ELF-1 (cell line): ENCODE measurements at regions not wholly inside any gene's neighbourhood (a gene's known extent, or its start where the extent isn't known, plus 50 kb on each side); places are given as distances from the start of the nearest gene placed in this dataset.
A peak's percentile ranks its signal among the peaks of the same experiment; 100 is the strongest.

ENCODE experiments used
- DNase-seq: peaks from one replicate; pipeline ENCODE4 v3.0.0-alpha.2; 2016; ENCODE audit warnings: low read depth, low spot score

DNA sequence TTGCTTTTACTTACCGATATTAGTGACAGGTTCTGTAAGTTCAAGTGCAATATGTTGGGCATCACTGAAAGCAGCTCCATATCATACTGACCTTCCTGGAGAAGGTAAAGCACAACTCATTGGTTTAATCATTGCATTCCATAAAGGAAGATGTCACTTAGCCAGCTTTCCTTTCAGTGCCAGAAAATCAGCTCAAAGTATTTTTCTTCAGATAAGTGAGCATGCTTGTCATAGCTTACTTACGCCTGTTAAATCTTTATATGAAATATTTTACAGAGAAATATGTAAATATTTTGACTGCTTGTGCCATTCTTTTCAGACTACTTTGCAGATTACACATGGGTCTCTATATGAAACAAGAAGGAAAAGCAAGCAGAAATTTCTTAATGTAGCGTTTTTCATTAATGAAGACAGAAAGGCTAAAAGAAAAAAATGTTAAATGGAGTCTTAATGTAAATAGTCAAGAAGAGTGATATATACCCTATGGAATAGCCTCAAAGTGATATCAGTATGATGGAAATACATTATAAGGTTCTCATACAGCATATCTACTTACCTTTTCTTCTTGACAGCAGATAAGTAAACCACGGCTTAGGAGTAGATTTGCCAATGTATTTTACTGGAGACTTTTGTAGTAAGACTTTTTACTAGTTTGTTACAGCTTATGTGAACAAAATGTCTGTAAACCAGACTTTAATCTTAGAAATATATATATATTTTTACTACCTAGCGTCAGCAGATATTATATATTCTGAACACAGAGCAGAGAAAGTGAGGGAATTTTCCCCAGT, 649.7 kb downstream of the METTL15 start:
- no peak for DNase-seq

DNA sequence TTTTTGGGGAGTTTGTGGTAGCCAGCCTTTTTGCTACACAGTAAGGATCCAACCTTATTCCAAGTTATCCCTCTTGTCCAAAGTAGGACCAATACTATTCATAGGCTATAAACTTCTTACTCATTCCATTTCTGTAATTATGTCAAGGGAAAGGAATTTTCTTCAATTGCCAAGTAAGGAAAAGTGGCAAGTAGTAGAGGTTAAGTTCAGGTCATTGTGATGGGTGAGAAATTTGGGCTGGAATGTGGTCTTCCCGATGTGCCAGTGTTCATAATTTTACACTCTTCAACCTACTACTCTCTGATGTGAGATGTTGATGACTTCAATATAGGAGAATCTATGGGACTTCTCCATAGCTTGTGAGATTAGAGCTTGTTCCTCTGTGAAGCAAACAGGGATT, 648.8 kb downstream of the METTL15 start:
- DNase-seq: no peak

DNA sequence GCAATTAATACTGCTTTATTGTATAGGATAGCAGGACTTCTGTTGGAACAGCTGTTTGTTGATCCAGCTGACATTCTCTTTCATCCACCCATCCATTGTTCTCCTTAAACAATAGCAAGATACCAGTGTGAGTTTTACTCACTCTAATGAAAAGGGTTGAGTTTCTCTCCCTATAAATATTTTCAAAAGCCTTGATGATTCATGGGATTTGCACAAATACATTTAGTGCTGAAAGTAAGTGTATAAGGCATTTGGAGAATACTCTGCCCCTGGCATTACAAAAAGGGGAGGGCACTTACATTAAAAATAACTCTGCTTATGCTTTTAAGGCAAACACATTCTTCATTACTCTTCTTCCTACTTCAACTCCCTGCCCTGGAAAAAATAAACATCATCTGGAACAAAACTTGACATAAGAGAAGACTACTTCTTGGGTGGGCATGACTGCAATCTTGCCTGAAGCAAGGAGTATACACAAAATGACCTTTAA, 634.9 kb downstream of the METTL15 start:
- DNase-seq: no peak

DNA sequence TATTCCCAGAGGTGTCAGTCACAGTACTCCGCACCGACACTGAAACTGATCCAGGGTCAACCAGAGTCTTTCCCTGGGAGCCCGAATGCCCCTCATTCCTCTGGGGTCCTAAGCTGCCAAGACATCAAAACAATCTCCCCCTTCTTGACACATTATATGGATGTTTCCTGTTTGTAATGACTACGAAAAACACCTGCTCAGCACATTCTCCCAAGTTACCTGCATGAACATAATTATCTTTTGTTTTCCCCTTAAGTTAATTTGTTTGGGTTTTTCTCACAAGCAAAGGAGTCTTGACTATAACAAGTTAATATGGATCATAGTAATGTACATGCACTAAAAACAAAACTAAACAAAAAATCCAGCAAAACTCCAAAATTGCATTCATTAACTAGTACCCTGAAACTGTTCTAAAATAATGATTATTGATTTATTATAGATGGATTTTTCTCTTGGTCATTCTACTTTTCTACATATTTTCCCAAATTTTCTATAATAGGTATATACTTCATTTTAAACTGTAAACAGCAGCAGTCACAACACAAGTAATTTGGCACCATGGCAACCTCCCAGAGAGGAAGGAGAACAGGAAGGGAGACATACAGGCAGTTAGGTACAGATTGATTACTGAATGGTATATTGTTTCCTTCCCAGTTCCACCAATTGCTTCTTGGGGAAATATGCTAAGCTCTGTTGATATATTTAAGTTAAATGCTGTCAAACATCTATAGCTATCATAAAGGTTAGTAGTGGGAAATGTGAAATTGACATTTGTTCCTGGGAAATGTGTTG, 631.5 kb downstream of the METTL15 start:
- DNase-seq: no peak

DNA sequence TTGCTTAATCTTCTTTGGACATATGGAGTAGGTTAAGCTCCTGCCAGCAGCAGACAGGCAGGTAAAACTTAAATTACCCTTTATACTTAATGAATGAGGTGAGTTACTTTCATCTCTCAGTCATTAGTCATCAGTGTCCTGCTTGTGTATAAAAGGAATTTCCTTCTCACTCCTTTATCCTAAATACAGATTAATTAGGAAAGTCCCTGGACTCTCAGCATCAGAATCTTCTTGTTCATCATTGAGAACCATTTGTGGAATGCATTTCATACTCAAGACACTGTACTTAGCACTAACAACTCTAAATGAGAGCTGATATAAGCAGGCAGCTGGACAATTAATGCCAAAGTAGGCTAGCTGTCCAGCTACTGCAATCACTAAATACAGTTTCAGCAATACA, 630.4 kb downstream of the METTL15 start:
- no peak for DNase-seq

DNA sequence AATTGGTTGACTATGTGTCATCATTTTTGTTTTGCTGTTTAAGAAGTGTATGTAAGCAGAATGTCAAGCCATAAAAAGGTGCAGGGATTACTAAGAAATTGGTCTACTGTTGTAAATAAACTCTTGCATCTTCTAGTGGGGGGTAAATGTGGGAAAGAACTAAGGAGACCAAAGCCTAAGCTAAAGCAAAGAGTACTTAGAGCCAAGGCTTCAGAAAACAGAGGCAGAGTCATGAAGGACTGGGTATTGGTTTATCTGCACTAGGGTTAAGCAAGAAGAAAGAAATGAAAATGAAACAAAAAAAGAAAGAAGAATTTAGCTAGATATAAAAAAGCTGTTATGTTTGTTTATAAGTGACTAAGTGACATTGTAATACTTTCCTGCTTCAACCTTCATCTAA, 628.1 kb downstream of the METTL15 start:
- DNase-seq: no peak

DNA sequence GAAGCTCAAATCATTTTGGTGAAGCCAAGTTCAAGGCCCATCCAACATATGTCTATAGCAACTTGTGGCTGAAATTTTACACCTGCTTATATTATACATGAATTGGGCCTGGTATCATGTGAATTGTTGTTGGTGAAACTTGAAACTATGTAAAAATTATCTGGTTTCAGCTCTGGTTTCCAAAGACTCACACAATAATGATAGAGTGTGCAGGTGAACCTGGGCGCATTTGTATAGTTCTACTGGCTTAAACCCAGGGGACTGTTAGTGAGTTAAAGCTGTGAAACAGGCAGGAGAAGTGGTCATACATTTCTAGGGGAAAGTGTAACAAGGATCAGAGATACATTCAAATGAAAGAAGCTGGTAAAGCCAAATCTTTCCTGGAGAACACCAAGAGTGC, 627.3 kb downstream of the METTL15 start:
- no peak for DNase-seq

DNA sequence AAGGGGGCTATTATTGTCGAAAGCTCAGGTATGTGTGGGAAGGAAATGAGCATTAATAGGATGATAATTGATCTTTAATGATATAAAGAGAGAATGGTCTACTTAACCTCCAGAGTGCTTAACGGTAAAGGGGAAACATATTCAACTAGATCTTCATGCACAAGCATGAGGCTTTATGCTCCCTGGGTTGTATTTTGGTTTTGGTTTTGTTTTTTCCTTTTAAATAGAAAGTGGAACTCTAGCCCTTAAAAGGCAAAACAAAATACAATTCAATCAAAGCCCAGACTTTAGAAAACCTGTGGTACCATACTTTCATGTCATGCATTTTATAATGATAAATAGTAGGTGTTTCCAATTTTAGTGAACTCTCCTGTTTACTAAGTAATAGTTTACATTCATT, 622.7 kb downstream of the METTL15 start:
- no peak for DNase-seq

DNA sequence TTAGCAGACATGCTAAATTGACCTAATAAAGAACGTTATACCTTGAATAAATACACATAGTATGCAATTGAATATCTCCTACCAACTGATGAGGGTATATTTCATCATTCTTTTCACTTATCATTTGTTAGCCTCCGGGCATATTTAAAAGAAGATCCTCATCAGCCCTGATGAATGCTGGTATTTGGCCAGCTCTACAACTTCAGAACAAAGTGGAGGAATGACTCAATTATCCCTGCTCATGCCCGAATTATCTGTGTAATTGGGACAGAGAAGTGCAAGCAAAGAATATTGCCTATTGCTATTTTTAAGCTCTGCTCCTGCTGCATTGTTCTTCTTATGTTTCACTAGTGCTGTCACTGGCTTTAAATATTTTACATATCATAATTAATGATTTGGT, 622.1 kb downstream of the METTL15 start:
- DNase-seq: no peak

DNA sequence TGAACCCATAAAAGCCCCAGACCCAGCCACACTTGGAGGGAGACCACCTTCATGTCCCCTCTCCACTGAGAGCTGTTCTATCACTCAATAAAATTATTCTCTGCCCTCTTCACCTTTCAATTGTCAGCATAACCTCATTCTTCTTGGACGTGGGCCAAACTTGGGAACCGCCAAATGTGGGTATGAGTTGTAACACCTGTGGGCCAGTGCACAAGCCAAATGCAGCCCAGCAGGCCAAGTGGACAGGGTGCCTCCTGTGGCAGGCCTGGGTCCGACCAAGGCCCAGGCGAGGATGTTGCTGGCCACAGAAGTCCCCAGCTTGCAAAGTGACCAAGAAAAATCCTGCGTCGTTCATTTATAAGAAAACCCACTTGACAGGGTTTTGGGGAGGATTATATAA, 621.2 kb downstream of the METTL15 start:
- DNase-seq: no peak

DNA sequence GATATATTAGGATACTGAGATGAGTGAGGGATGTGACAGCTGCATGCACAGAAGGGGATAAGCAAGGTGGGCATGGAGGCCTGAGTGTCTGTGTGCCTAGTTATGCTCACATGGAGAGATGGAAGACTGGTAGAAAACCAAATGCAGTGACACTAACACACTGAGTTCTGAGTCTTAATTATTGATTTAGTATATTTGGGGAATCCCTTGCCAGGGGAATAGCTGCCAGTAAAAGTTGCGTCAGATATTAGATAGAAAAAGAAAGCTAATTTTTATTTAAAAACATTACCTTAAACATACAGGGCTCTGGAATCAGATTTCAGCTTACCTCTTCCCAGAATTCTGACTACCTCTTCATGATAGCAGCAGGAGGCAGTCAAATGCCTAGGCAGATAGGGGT, 620.5 kb downstream of the METTL15 start:
- no peak for DNase-seq

DNA sequence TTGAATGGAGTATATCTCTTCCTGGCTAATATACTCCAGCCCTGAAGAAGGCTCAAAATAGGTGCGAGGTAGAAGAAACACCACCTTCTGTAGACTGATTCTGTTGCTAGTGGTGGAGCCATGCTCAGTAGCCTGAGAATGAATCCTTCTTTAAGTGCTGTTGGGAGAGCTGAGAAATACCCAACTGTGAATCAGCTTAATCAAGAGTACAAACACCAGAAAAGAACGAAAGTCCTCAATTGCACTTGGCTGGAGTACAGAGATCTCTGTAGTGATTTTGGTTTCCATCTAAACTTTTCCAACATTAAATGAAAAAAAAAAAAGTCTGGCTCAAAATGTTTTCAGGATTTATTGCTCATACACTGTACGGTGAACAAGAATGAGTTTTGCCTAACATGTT, 619.1 kb downstream of the METTL15 start:
- DNase-seq: no peak

DNA sequence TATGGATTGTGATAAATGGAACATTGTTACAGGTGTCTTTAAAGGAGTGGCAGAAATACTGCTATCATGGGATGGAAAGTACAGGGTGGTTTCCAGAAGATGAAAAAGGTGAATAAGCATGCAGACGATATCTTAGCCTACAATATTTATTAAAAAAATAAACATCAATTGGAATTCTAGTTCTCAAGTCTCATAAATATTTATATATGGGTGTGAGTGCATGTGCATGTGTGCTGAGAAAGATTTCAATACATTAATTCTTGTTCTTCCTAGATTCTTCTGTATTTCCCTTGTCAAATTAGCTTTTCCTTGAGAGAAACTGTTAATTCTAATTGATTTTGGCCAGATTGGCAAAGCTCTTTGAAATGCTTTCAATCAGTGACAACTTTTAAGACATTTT, 618.2 kb downstream of the METTL15 start:
- DNase-seq: no peak

DNA sequence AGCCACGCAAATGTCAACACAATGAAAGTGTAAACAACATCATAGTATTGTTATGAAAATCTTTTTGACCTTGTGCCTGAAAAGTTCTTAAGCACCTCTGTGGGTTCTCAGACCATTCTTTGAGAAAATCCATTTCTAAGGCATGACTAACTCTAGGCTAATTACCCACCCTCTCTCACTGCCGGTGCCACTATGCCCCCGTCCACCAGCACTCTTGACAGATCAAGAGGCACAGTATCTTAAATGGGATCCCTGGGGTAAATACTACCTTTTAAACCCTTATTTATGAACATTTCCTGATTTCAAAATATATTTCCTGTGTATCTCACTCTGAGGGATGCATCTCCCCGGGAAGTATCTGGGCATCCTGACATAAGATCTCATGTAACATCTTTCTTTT, 607.5 kb downstream of the METTL15 start:
- peak; percentile 3 for DNase-seq

DNA sequence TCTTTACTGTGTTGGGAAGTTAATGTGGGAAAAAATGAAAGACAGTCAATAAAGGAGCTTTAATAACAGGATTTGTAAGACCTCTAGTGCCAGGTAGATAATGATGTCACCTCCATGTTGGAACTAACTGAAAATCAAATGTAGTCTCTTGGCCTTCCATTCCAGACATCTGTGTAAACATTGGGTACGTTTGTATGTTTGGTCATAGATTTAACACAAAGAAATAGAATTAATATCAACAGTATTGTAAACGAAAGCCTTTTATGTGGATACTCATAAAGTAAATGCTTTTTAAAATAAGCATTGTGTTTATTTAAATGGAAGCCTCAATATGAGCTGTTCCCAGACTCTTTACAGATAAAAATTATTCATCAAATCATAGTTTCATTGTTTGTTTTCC, 605.7 kb downstream of the METTL15 start:
- DNase-seq: no peak

DNA sequence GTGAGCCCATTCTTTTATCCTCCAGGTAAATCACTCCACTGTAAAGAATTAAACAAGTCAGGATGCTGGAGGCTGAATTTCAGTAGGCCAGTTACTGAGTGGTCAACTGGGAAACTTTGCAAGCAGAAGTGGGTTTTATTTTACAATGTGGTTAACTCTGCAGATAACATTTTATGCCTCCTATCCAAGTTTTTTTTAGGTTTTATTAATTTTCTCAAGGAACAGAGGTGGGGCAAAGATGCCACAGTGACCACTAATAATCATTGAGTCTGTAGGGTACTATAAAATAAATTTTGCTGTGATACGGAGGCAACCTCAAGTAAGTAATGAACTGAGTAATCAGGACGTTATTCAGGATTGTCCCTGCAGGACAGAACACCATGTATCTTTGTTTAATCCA, 599.9 kb downstream of the METTL15 start:
- no peak for DNase-seq

DNA sequence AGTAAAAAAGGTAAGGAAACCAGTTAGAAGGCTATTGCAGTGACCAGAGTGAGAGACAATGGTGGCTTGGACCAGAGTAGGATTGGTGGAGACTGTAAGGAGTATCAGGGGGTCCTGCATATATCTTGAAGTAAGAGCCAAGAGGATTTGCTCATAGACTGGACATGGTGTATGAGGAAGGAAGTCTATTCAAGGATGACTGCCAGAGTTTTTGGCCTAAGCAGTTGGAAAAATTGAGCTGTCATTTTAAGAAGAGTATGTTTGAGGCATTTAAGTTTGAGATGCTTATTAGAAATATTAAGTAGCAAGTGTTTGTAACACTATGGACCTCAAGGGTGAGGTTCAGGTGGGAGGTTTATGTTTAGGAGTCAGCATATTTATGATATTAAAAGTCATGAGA, 596.6 kb downstream of the METTL15 start:
- no peak for DNase-seq

DNA sequence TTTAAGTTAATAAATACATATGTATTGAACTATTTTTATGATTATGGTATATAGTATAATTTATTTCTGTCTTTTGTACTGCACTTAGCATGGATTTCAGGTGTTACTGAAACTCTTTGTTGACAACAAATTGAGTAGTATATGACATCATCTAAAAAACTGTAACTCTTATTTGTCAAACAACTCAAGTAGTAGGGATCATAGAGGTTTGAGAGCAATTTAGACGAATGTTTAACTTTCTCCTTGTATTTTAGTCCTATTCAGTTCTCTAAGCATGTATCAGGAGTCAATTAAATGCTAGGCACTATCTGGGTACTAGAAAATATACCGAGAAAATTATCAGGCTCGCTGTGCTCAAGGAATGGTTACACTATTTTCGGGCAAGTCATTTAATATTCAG, 595.2 kb downstream of the METTL15 start:
- DNase-seq: no peak

DNA sequence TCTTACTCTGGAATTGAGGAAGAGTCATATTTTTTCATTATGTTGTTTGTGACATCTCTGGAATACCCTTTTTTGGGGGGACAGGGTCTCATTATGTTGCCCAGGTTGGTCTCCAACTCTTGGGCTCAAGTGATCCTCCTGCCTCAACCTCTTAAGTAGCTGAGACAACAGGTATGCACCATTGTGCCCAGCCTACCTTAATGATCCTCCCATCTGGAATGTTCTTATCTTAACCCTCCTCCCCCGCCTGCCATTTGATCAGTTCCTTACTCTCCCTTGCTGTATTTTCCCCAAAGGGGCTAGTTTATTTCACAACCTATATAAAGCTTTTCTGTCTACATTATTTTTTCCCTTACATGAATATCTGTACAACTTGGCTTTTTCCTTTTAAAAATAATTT, 594.7 kb downstream of the METTL15 start:
- DNase-seq: no peak

DNA sequence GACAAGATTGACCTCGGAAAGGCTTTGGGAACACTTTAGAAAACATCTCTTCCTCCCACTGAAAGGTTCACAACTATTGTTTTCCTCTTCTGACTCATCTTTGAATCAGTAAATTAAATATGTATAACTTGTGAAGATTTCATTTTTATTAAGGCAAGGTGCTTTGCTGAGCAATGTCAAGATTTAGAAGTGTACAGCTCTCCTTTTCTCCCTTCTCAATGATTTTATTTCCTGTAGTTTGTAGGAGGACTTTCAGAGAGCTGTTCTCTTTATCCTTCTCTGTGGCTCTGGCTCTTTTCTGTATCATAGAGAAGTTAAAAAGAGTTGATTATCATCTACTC, 594.2 kb downstream of the METTL15 start:
- DNase-seq: no peak

DNA sequence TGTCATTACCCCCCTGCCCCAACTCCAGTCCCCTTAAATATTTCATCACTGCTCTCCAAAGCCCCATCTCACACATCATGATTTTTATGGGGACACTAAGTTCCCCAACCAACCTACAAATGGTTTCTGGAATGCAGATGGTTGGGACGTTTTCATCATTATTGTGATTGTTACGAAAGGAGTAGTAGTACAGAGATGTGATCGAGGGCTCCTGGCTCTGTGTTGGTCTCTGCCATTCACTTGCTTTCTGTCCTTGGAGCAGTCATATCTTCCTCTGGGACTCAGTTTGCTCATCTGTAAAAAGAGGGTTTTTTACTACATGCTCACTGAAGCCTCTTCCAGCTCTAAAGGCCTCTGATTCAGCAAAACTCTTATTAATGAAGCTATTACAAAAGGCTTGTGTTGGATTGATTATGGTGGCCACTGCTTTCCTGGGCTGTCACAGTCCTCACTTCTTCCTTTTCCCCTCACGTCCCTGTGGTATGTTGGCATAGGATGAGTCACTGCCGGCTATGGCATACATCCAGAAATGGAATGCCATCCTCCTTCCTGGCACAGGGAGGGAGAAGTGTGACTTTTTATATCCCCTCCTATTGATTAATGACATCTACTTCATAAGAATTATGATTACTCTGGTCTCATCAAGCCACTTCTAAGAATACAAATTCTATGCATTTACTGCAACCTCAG, 593.7 kb downstream of the METTL15 start:
- no peak for DNase-seq

DNA sequence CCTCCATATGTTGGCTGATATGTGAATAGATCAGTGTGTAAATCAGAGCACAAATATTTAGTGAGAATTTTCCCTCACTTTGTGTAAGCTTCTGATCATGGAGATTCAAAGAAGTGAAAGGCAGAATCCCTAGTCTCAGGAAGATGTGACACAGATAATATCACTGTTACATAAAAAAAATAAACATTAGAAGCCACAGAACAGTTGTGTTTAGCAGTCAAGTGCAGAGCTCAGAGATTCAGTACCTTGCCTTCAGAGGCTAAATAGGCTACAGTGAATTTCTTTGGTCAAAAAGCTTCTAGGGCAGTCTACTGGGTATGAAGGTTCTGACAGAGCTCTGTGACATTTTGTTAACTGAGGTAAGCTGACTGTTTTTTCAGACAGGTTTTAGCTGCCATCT, 591.5 kb downstream of the METTL15 start:
- DNase-seq: no peak
